Naive thymus-derived CD8-positive, alpha-beta T cell (primary cell): ENCODE measurements at regions not wholly inside any gene's neighbourhood (a gene's known extent, or its start where the extent isn't known, plus 50 kb on each side); places are given as distances from the start of the nearest gene placed in this dataset.
A peak's percentile ranks its signal among the peaks of the same experiment; 100 is the strongest.

ENCODE experiments used
- ATAC-seq, 2 donors: fragments of 150-1000 bp; cut with Tn5 transposase in 1 of 2; sonication (Bioruptor Pico), chemical (Tn5 transposase) in 1 of 2; 1 replicate in 1 of 2; 2 replicates in 1 of 2; pipeline ENCODE4 v1.10.0; 2021; ENCODE audit warnings: mild to moderate bottlenecking in 2 of 2, moderate library complexity in 2 of 2
- POLR2A ChIA-PET: fragments of 350-600 bp; sonication (Branson Sonifier 250); formaldehyde crosslinking; loops from one replicate; lab custom pipeline; 2021; ENCODE audit warnings: antibody characterized with exemption; lab: Charles Lee
- DNase-seq, 10 donors: peaks; one replicate each; pipeline versions ENCODE4 v3.0.0 to v3.0.0-alpha.2; 2020 to 2022
- H3K27ac Mint-ChIP-seq, 10 donors: one replicate each; pipeline ENCODE4 v1.8.0; 2020 to 2022; ENCODE audit warnings: mild to moderate bottlenecking in 10 of 10, mixed read lengths in 10 of 10, moderate library complexity in 4 of 10, inconsistent platforms in 1 of 10
- H3K27me3 Mint-ChIP-seq, 5 donors: one replicate each; pipeline ENCODE4 v1.8.0; 2021 to 2022; ENCODE audit warnings: mixed read lengths in 5 of 5
- H3K36me3 Mint-ChIP-seq, 3 donors: one replicate each; pipeline ENCODE4 v1.8.0; 2020 to 2022; ENCODE audit warnings: mixed read lengths in 3 of 3, mild to moderate bottlenecking in 2 of 3, inconsistent platforms in 1 of 3
- H3K4me1 Mint-ChIP-seq, 4 donors: one replicate each; pipeline ENCODE4 v1.8.0; 2021 to 2022; ENCODE audit warnings: mixed read lengths in 4 of 4
- H3K4me3 Mint-ChIP-seq, 10 donors: one replicate each; pipeline ENCODE4 v1.8.0; 2020 to 2022; ENCODE audit warnings: mild to moderate bottlenecking in 10 of 10, mixed read lengths in 10 of 10, moderate library complexity in 6 of 10, inconsistent platforms in 1 of 10
- H3K9me3 Mint-ChIP-seq, 9 donors: one replicate each; pipeline ENCODE4 v1.8.0; 2020 to 2022; ENCODE audit warnings: mixed read lengths in 9 of 9, mild to moderate bottlenecking in 3 of 9, inconsistent platforms in 1 of 9, moderate library complexity in 1 of 9

GRCh38 chr6:166836785-166837718 is 119.3 kb downstream of the RNASET2 start:
- POLR2A ChIA-PET = no interaction called here

GRCh38 chr6:166834049-166834448 is 122.3 kb downstream of the RNASET2 start:
- Mint-ChIP-seq H3K9me3 (peaks cover 0 to 4% (median 0%) of the 10 kb centered on the region in 9 donors), H3K4me1 (peaks cover 0 to 1% (median 0%) of the 10 kb centered on the region in 4 donors), H3K27ac (no peak overlapping the region), H3K36me3 (no peaks in the 10 kb centered on the region), H3K27me3 (peaks cover 0 to 4% (median 0%) of the 10 kb centered on the region in 5 donors), H3K4me3 (no peak overlapping the region)
- no peak for ATAC-seq
- DNase-seq = no peak
- POLR2A ChIA-PET = no interaction called here

More at GRCh38 chr6:166836785-166837718, 119.3 kb downstream of the RNASET2 start:
- no peaks in the 10 kb centered on the region for H3K36me3 Mint-ChIP-seq
- peaks cover 0 to 2% (median 0%) of the 10 kb centered on the region in 5 donors for H3K27me3 Mint-ChIP-seq
- ATAC-seq (no peak), DNase-seq (no peak)
- H3K4me3 Mint-ChIP-seq = no peak overlapping the region
- no peaks in the 10 kb centered on the region for H3K4me1 Mint-ChIP-seq
- no peak overlapping the region for H3K27ac Mint-ChIP-seq
- peaks cover 0 to 4% (median 0%) of the 10 kb centered on the region in 9 donors for H3K9me3 Mint-ChIP-seq

GRCh38 chr6:166830891-166831363 is 125.4 kb downstream of the RNASET2 start:
- Mint-ChIP-seq H3K4me1 (peaks cover 0 to 1% (median 0%) of the 10 kb centered on the region in 4 donors), H3K4me3 (no peak overlapping the region), H3K36me3 (no peaks in the 10 kb centered on the region), H3K9me3 (peaks cover 0 to 4% (median 0%) of the 10 kb centered on the region in 9 donors), H3K27ac (peak overlapping the region in 1 of 10 donors; percentile 20), H3K27me3 (peaks cover 0 to 4% (median 0%) of the 10 kb centered on the region in 5 donors)
- POLR2A ChIA-PET = no interaction called here
- ATAC-seq (no peak), DNase-seq (no peak)

- Mint-ChIP-seq H3K4me1 (peaks cover 0 to 1% (median 0%) of the 10 kb centered on the region in 4 donors), H3K36me3 (no peaks in the 10 kb centered on the region), H3K27me3 (peaks cover 0 to 4% (median 0%) of the 10 kb centered on the region in 5 donors), H3K27ac (no peak overlapping the region), H3K9me3 (peaks cover 0 to 4% (median 0%) of the 10 kb centered on the region in 9 donors), H3K4me3 (no peak overlapping the region)
- ATAC-seq (no peak), DNase-seq (no peak)
- POLR2A ChIA-PET = interaction anchor here (0.7 kb wide), 1 partner anchor 31 kb away, joined by 5 read pairs; no protein-coding TSS in a partner anchor
Measured at GRCh38 chr6:166830185-166830890, 126.0 kb downstream of the RNASET2 start.

- Mint-ChIP-seq H3K9me3 (no peaks in the 10 kb centered on the region), H3K27ac (no peak overlapping the region), H3K4me3 (no peak overlapping the region), H3K4me1 (peaks cover 0 to under 1% (median 0%) of the 10 kb centered on the region in 4 donors), H3K36me3 (peaks cover 0 to 3% (median 0%) of the 10 kb centered on the region in 3 donors), H3K27me3 (peaks cover 0 to 21% (median 8%) of the 10 kb centered on the region in 5 donors)
- DNase-seq (no peak), ATAC-seq (no peak)
- POLR2A ChIA-PET = no interaction called here
Measured at GRCh38 chr6:166826264-166826663, 130.1 kb downstream of the RNASET2 start.

- Mint-ChIP-seq H3K36me3 (peaks cover 0 to 3% (median 0%) of the 10 kb centered on the region in 3 donors), H3K4me3 (no peak overlapping the region), H3K9me3 (no peaks in the 10 kb centered on the region), H3K27ac (no peak overlapping the region), H3K4me1 (no peaks in the 10 kb centered on the region), H3K27me3 (peaks cover 0 to 21% (median 6%) of the 10 kb centered on the region in 5 donors)
- DNase-seq = no peak
- ATAC-seq = no peak
- POLR2A ChIA-PET = no interaction called here
Measured at GRCh38 chr6:166825553-166826145, 130.7 kb downstream of the RNASET2 start.

- Mint-ChIP-seq H3K27ac (no peak overlapping the region), H3K4me3 (no peak overlapping the region), H3K4me1 (no peaks in the 10 kb centered on the region), H3K9me3 (no peaks in the 10 kb centered on the region), H3K36me3 (peaks cover 0 to 3% (median 0%) of the 10 kb centered on the region in 3 donors), H3K27me3 (peaks cover 0 to 21% (median 6%) of the 10 kb centered on the region in 5 donors)
- DNase-seq (no peak), ATAC-seq (no peak)
- POLR2A ChIA-PET = no interaction called here
Measured at GRCh38 chr6:166824880-166825250, 131.5 kb downstream of the RNASET2 start.

GRCh38 chr6:166824146-166824879 is 132.0 kb downstream of the RNASET2 start:
- POLR2A ChIA-PET = no interaction called here
- peaks cover 0 to 21% (median 6%) of the 10 kb centered on the region in 5 donors for H3K27me3 Mint-ChIP-seq
- no peak overlapping the region for H3K4me3 Mint-ChIP-seq
- H3K27ac Mint-ChIP-seq = no peak overlapping the region
- DNase-seq (no peak), ATAC-seq (no peak)
- H3K36me3 Mint-ChIP-seq = peaks cover 0 to 3% (median 0%) of the 10 kb centered on the region in 3 donors
- H3K4me1 Mint-ChIP-seq = no peaks in the 10 kb centered on the region
- no peaks in the 10 kb centered on the region for H3K9me3 Mint-ChIP-seq

- POLR2A ChIA-PET = no interaction called here
- H3K27me3 Mint-ChIP-seq = peaks cover 0 to 19% (median 6%) of the 10 kb centered on the region in 5 donors
- H3K4me3 Mint-ChIP-seq = no peak overlapping the region
- ATAC-seq (no peak), DNase-seq (no peak)
- H3K27ac Mint-ChIP-seq = no peak overlapping the region
- H3K36me3 Mint-ChIP-seq = peaks cover 0 to 3% (median 0%) of the 10 kb centered on the region in 3 donors
- H3K9me3 Mint-ChIP-seq = no peaks in the 10 kb centered on the region
- no peaks in the 10 kb centered on the region for H3K4me1 Mint-ChIP-seq
Measured at GRCh38 chr6:166822609-166823008, 133.7 kb downstream of the RNASET2 start.

GRCh38 chr6:166820483-166820882 is 135.9 kb downstream of the RNASET2 start:
- POLR2A ChIA-PET = no interaction called here
- DNase-seq = no peak
- Mint-ChIP-seq H3K4me3 (no peak overlapping the region), H3K27ac (no peak overlapping the region), H3K9me3 (no peaks in the 10 kb centered on the region), H3K27me3 (peaks cover 0 to 19% (median 6%) of the 10 kb centered on the region in 5 donors), H3K36me3 (peaks cover 0 to 3% (median 0%) of the 10 kb centered on the region in 3 donors), H3K4me1 (no peaks in the 10 kb centered on the region)
- ATAC-seq = no peak

GRCh38 chr6:166820070-166820469 is 136.3 kb downstream of the RNASET2 start:
- POLR2A ChIA-PET = no interaction called here
- H3K36me3 Mint-ChIP-seq = peaks cover 0 to 3% (median 0%) of the 10 kb centered on the region in 3 donors
- H3K4me3 Mint-ChIP-seq = no peak overlapping the region
- DNase-seq = no peak
- H3K9me3 Mint-ChIP-seq = no peaks in the 10 kb centered on the region
- H3K27me3 Mint-ChIP-seq = peaks cover 0 to 16% (median 6%) of the 10 kb centered on the region in 5 donors
- ATAC-seq = no peak
- H3K4me1 Mint-ChIP-seq = no peaks in the 10 kb centered on the region
- H3K27ac Mint-ChIP-seq = no peak overlapping the region

GRCh38 chr6:166815629-166816028 is 140.7 kb downstream of the RNASET2 start:
- H3K27ac Mint-ChIP-seq = no peak overlapping the region
- no peaks in the 10 kb centered on the region for H3K9me3 Mint-ChIP-seq
- no peak for DNase-seq
- no peaks in the 10 kb centered on the region for H3K36me3 Mint-ChIP-seq
- POLR2A ChIA-PET = no interaction called here
- no peak overlapping the region for H3K4me3 Mint-ChIP-seq
- ATAC-seq = no peak
- no peaks in the 10 kb centered on the region for H3K27me3 Mint-ChIP-seq
- H3K4me1 Mint-ChIP-seq = no peaks in the 10 kb centered on the region
